ENCODE measurements at regions not wholly inside any gene's neighbourhood (a gene's known extent, or its start where the extent isn't known, plus 50 kb on each side); places are given as distances from the start of the nearest gene placed in this dataset.
"Not testable (repeated sequence)": the region's sequence is repeated elsewhere in the genome, so short reads cannot be mapped to it uniquely, and the experiment has no call there.

DNA sequence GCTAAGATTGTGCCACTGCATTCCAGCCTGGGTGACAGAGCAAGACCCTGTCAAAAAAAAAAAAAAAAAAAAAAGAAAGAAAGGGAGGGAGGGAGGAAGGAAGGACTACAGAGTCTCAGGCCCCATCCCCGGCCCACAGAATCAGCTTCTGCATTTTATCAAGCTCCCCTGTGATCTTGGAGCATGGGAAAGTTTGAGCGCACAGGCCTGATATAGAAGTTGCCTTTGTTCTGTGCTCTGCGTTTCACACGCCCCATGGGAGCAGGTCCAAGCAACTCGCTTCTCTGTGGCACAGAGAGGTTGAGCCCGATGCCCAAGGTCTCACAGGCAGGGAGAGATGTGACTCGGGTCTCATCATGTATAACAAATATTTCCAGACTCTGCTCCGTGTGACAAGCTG, 101.8 kb downstream of the PHETA1 start:
- DNase-seq: no peak
- Mint-ChIP-seq H3K4me3 (no peak overlapping the region), H3K9me3 (no peaks in the 10 kb centered on the region), H3K4me1 (ENCODE audit: low read depth) (no peaks in the 10 kb centered on the region), H3K36me3 (ENCODE audit: low read depth) (no peaks in the 10 kb centered on the region), H3K27me3 (ENCODE audit: insufficient read depth) (peaks cover 59% of the 10 kb centered on the region), H3K27ac (no peak overlapping the region)
- TF ChIP-seq, protein P1, sequence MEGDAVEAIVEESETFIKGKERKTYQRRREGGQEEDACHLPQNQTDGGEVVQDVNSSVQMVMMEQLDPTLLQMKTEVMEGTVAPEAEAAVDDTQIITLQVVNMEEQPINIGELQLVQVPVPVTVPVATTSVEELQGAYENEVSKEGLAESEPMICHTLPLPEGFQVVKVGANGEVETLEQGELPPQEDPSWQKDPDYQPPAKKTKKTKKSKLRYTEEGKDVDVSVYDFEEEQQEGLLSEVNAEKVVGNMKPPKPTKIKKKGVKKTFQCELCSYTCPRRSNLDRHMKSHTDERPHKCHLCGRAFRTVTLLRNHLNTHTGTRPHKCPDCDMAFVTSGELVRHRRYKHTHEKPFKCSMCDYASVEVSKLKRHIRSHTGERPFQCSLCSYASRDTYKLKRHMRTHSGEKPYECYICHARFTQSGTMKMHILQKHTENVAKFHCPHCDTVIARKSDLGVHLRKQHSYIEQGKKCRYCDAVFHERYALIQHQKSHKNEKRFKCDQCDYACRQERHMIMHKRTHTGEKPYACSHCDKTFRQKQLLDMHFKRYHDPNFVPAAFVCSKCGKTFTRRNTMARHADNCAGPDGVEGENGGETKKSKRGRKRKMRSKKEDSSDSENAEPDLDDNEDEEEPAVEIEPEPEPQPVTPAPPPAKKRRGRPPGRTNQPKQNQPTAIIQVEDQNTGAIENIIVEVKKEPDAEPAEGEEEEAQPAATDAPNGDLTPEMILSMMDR (IDR thresholded peaks at IDR 0.05): no peak

DNA sequence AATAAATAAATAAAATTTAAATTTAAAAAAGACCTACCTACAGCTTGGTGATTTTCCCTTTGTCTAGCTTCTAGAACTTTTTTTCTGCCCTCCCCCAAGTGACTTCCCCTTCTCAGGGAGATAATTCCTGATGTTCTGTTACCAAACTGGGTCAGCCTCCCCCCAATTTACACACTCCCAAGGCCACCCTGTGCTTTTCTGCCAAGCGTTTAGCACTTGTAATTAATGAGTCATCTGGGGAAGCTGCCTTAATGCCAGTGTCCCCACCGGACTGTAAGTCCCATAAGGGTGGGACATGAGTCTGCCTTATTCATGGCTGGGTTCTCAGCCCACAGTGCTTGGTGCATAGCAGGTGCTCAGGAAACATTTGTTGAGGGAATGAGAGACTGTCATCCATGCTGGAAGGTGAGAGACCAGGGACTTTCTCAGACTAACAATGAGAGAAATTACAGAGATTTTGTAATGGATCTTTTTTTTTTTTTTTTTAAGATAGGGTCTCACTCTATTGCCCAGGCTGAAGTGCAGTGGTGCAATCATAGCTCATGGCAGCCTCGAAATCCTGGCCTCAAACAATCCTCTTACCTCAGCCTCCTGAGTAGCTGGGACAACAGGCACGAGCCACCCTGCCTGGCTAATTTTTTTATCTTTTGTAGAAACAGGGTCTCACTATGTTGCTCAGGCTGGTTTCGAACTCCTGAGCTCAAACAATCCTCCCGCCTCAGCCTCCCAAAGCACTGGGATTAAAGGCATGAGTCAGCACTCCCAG, 106.8 kb downstream of the PHETA1 start:
- H3K27me3 Mint-ChIP-seq (ENCODE audit: insufficient read depth): peaks cover 50% of the 10 kb centered on the region
- TF ChIP-seq, protein P1 (IDR thresholded peaks at IDR 0.05): no peak
- no peaks in the 10 kb centered on the region for H3K36me3 Mint-ChIP-seq (ENCODE audit: low read depth)
- DNase-seq: no peak
- H3K27ac Mint-ChIP-seq: no peak overlapping the region
- H3K9me3 Mint-ChIP-seq: no peaks in the 10 kb centered on the region
- no peak overlapping the region for H3K4me3 Mint-ChIP-seq
- no peaks in the 10 kb centered on the region for H3K4me1 Mint-ChIP-seq (ENCODE audit: low read depth)

DNA sequence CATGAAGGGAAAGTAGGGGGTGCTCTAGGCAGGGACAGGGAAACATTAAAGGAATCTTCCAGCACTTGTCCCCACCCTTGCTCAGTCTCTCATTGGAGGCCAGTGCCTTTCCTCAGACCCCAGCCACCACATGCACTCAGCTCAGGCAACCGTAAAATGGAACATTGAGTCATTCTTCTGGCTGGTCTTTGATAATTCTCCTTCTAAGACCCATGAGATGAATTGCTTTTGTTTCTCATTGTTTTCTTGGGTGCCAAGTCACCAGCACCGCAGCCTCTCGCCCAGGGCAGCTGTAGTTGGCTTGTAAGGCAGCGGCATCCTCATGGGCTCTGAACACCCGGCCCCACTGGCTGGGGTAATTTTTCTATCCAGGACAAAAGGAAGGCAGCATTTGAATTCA, 108.2 kb downstream of the PHETA1 start:
- Mint-ChIP-seq H3K4me1 (ENCODE audit: low read depth) (no peaks in the 10 kb centered on the region), H3K4me3 (no peak overlapping the region), H3K36me3 (ENCODE audit: low read depth) (no peaks in the 10 kb centered on the region), H3K27me3 (ENCODE audit: insufficient read depth) (peaks cover 42% of the 10 kb centered on the region), H3K9me3 (no peaks in the 10 kb centered on the region), H3K27ac (no peak overlapping the region)
- DNase-seq: no peak
- TF ChIP-seq, protein P1 (IDR thresholded peaks at IDR 0.05): no peak

DNA sequence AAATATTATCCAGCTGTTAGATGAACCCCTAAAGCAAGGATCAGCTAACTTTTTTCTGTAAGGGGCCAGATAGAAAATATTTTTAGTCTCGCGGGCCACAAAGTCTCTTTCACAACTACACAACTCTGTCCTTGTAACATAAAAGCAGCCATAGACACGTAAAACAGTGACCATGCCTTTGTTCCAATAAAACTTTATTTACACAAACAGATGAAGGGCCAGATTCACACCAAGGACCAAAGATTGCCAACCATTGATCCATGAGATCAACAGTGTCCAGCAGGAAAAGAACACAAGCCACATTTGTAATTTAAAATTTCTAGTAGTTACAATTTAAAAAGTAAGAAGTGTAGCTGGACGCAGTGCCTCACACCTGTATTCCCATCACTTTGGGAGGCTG, 109.7 kb downstream of the PHETA1 start:
- H3K36me3 Mint-ChIP-seq (ENCODE audit: low read depth): no peaks in the 10 kb centered on the region
- DNase-seq: no peak
- H3K27me3 Mint-ChIP-seq (ENCODE audit: insufficient read depth): peaks cover 41% of the 10 kb centered on the region
- H3K4me3 Mint-ChIP-seq: no peak overlapping the region
- no peak overlapping the region for H3K27ac Mint-ChIP-seq
- TF ChIP-seq, protein P1 (IDR thresholded peaks at IDR 0.05): no peak
- no peaks in the 10 kb centered on the region for H3K9me3 Mint-ChIP-seq
- no peaks in the 10 kb centered on the region for H3K4me1 Mint-ChIP-seq (ENCODE audit: low read depth)

DNA sequence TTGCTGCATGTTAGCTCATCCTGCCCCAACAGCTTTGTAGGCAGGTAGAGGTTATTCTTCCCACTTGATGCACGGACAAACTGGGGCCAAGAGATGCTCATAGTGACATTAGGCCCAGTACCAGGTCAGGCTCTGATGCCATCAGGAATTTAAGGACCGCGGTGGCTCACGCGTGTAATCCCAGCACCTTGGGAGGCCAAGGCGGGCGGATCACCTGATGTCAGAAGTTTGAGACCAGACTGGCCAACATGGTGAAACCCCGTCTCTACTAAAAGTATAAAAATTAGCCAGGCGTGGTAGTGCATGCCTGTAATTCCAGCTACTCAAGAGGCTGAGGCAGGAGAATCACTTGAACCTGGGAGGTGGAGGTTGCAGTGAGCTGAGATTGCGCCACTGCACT, 110.8 kb downstream of the PHETA1 start:
- DNase-seq; H3K4me3 Mint-ChIP-seq; H3K4me1 Mint-ChIP-seq (ENCODE audit: low read depth); H3K27ac Mint-ChIP-seq; H3K9me3 Mint-ChIP-seq; H3K36me3 Mint-ChIP-seq (ENCODE audit: low read depth): not testable (repeated sequence)
- peaks cover 30% of the 10 kb centered on the region for H3K27me3 Mint-ChIP-seq (ENCODE audit: insufficient read depth)

DNA sequence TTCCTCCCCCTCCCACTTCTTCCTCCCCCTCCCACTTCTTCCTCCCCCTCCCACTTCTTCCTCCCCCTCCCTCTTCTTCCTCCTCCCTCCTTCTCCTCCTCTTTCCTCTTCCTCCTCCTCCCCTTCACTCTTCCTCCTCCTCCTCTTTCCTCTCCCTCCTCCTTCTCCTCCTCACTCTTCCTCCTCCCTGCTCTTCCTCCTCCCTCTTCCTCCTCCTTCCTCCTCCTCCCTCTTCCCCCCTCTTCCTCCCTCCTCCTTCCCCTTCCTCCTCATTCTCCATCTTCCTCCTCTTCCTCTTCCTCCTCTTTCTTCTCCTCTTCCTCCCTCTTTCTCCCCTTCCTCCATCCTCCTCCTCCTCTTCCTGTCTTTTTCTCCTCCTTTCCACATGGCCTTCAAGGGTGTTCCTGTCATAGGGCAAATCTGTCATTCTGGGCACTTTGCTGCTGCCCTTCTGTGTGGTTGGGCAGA, 111.4 kb downstream of the PHETA1 start:
- no peak overlapping the region for H3K27ac Mint-ChIP-seq
- TF ChIP-seq, protein P1 (IDR thresholded peaks at IDR 0.05): no peak
- no peak for DNase-seq
- no peak overlapping the region for H3K4me3 Mint-ChIP-seq
- peaks cover 25% of the 10 kb centered on the region for H3K27me3 Mint-ChIP-seq (ENCODE audit: insufficient read depth)
- H3K4me1 Mint-ChIP-seq (ENCODE audit: low read depth): no peaks in the 10 kb centered on the region
- no peaks in the 10 kb centered on the region for H3K36me3 Mint-ChIP-seq (ENCODE audit: low read depth)
- H3K9me3 Mint-ChIP-seq: no peaks in the 10 kb centered on the region
